Endothelial cell (in vitro differentiated cells): ENCODE measurements at regions not wholly inside any gene's neighbourhood (a gene's known extent, or its start where the extent isn't known, plus 50 kb on each side); places are given as distances from the start of the nearest gene placed in this dataset.

Experiments used
- DNase-seq: peaks from one replicate; pipeline ENCODE4 v3.0.0; 2021; ENCODE audit warnings: low spot score
- H3K27ac Mint-ChIP-seq: one replicate; pipeline ENCODE4 v1.8.0; 2021; ENCODE audit warnings: mixed read lengths, inconsistent platforms; ENCODE audit not compliant: unreplicated experiment
- H3K27me3 Mint-ChIP-seq: one replicate; pipeline ENCODE4 v1.8.0; 2021; ENCODE audit warnings: mild to moderate bottlenecking, moderate library complexity, mixed read lengths, inconsistent platforms; ENCODE audit not compliant: unreplicated experiment
- H3K36me3 Mint-ChIP-seq: one replicate; pipeline ENCODE4 v1.8.0; 2021; ENCODE audit warnings: mild to moderate bottlenecking, low read depth, mixed read lengths, inconsistent platforms; ENCODE audit not compliant: unreplicated experiment
- H3K4me1 Mint-ChIP-seq: one replicate; pipeline ENCODE4 v1.8.0; 2021; ENCODE audit warnings: mild to moderate bottlenecking, mixed read lengths, inconsistent platforms; ENCODE audit not compliant: unreplicated experiment
- H3K4me3 Mint-ChIP-seq: one replicate; pipeline ENCODE4 v1.8.0; 2021; ENCODE audit warnings: mild to moderate bottlenecking, mixed read lengths, inconsistent platforms; ENCODE audit not compliant: unreplicated experiment
- H3K9me3 Mint-ChIP-seq: one replicate; pipeline ENCODE4 v1.8.0; 2021; ENCODE audit warnings: mixed read lengths, inconsistent platforms; ENCODE audit not compliant: unreplicated experiment
- CTCF ChIP-seq: fragments of 200-600 bp; sonication (generic); IDR thresholded peaks from one replicate; pipeline ENCODE4 v1.5.0; 2021; ENCODE audit warnings: antibody characterized with exemption; ENCODE audit not compliant: unreplicated experiment

DNA sequence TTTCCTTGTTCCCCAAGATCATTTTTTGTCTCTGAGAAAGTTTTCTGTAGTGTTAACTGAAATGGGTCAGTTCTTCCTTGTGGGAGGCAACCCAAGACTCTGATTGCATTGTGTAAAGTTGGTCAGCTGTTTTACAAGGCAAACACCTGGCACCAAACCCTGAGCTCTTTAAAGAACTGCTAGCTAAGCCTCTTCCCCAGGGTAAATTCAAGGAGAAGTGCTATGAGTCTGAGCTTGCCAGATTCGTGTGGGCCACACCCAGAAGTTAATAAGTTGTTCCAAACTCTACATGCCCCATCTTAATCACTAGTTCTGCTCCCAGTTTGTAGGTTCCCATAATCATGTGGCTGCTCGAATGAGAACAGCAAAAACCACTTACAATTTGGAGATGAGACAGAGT is 214.5 kb downstream of the BTG1 start:
- H3K27ac Mint-ChIP-seq, result no peak overlapping the region
- no peaks in the 10 kb centered on the region for H3K36me3 Mint-ChIP-seq
- no peaks in the 10 kb centered on the region for H3K27me3 Mint-ChIP-seq
- no peaks in the 10 kb centered on the region for H3K9me3 Mint-ChIP-seq
- H3K4me1 Mint-ChIP-seq, result peaks cover 5% of the 10 kb centered on the region
- no peak overlapping the region for H3K4me3 Mint-ChIP-seq
- TF ChIP-seq CTCF, result no peak
- DNase-seq, result no peak

- Mint-ChIP-seq H3K4me3 (no peak overlapping the region), H3K27ac (no peak overlapping the region)
Observed at GRCh38 chr12:91928501-91928900, 217.1 kb downstream of the BTG1 start.

GRCh38 chr12:91926848-91927247 is 218.8 kb downstream of the BTG1 start:
- Mint-ChIP-seq H3K27ac (peak overlapping the region; percentile 94), H3K27me3 (peaks cover 1% of the 10 kb centered on the region), H3K9me3 (no peaks in the 10 kb centered on the region), H3K4me1 (peaks cover 8% of the 10 kb centered on the region), H3K36me3 (no peaks in the 10 kb centered on the region), H3K4me3 (no peak overlapping the region)
- TF ChIP-seq CTCF, result no peak
- no peak for DNase-seq

More at GRCh38 chr12:91928501-91928900, 217.1 kb downstream of the BTG1 start:
- no peaks in the 10 kb centered on the region for H3K27me3 Mint-ChIP-seq
- TF ChIP-seq CTCF, result no peak
- DNase-seq, result no peak
- H3K36me3 Mint-ChIP-seq, result no peaks in the 10 kb centered on the region
- no peaks in the 10 kb centered on the region for H3K9me3 Mint-ChIP-seq
- H3K4me1 Mint-ChIP-seq, result peaks cover 5% of the 10 kb centered on the region

DNA sequence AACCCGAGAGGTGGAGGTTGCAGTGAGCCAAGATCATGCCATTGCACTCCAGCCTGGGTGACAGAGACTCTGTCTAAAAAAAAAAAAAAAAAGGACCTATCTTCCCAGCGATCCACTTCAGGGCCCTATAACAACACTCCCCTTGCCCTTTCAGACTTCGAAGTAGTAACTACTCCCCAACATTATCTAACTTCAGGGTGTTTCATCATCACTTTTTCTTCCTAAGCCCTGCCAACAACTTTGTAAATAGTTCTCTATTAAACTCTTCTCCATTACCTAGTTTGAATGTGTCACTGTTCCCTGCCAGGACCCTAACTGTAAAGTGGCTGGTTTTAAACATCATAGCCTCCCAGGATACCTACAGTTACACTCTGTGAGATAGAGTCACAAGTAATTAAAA is 220.8 kb downstream of the BTG1 start:
- Mint-ChIP-seq H3K36me3 (no peaks in the 10 kb centered on the region), H3K27me3 (peaks cover 1% of the 10 kb centered on the region), H3K4me3 (no peak overlapping the region), H3K4me1 (peaks cover 22% of the 10 kb centered on the region), H3K27ac (no peak overlapping the region), H3K9me3 (no peaks in the 10 kb centered on the region)
- DNase-seq, result no peak
- TF ChIP-seq CTCF, result no peak

DNA sequence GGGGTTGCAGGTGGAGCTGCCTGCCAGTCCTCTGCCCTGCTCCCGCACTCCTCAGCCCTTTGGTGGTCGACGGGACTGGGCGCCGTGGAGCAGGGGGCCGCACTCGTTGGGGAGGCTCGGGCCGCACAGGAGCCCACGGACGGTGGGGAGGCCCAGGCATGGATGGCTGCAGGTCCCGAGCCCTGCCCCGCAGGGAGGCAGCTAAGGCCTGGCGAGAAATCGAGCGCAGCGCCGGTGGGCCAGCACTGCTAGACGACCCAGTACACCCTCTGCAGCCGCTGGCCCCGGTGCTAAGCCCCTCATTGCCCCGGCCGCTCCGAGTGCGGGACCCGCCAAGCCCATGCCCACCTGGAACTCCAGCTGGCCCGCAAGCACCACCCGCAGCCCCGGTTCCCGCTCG is 221.8 kb downstream of the BTG1 start:
- Mint-ChIP-seq H3K9me3 (no peaks in the 10 kb centered on the region), H3K36me3 (no peaks in the 10 kb centered on the region), H3K4me1 (peaks cover 22% of the 10 kb centered on the region), H3K27ac (no peak overlapping the region), H3K27me3 (peaks cover 1% of the 10 kb centered on the region), H3K4me3 (no peak overlapping the region)
- TF ChIP-seq CTCF, result no peak
- no peak for DNase-seq
